ENCODE measurements at regions not wholly inside any gene's neighbourhood (a gene's known extent, or its start where the extent isn't known, plus 50 kb on each side); places are given as distances from the start of the nearest gene placed in this dataset.

DNA sequence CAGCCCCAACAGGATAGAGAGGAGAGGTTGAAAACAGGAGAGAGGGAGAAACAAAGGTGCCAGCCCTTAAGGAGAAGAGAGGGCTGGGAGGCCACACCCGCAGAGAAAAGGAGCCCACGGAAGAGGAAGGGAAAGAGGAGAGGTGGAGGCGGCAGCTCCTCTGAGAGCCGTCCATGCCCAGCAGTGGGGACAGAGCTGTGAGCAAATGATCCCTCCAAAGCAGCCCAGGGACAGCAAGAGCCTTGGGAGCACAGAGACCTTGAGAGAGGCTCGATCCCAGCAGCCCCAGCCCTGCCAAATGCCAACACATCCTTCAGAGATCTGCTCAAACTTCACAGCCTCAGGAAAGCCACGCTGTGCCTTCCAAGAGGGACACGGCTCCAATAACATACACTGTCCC is 66.7 kb upstream of the CORO2B start (continued):
- TF ChIP-seq, protein P1, sequence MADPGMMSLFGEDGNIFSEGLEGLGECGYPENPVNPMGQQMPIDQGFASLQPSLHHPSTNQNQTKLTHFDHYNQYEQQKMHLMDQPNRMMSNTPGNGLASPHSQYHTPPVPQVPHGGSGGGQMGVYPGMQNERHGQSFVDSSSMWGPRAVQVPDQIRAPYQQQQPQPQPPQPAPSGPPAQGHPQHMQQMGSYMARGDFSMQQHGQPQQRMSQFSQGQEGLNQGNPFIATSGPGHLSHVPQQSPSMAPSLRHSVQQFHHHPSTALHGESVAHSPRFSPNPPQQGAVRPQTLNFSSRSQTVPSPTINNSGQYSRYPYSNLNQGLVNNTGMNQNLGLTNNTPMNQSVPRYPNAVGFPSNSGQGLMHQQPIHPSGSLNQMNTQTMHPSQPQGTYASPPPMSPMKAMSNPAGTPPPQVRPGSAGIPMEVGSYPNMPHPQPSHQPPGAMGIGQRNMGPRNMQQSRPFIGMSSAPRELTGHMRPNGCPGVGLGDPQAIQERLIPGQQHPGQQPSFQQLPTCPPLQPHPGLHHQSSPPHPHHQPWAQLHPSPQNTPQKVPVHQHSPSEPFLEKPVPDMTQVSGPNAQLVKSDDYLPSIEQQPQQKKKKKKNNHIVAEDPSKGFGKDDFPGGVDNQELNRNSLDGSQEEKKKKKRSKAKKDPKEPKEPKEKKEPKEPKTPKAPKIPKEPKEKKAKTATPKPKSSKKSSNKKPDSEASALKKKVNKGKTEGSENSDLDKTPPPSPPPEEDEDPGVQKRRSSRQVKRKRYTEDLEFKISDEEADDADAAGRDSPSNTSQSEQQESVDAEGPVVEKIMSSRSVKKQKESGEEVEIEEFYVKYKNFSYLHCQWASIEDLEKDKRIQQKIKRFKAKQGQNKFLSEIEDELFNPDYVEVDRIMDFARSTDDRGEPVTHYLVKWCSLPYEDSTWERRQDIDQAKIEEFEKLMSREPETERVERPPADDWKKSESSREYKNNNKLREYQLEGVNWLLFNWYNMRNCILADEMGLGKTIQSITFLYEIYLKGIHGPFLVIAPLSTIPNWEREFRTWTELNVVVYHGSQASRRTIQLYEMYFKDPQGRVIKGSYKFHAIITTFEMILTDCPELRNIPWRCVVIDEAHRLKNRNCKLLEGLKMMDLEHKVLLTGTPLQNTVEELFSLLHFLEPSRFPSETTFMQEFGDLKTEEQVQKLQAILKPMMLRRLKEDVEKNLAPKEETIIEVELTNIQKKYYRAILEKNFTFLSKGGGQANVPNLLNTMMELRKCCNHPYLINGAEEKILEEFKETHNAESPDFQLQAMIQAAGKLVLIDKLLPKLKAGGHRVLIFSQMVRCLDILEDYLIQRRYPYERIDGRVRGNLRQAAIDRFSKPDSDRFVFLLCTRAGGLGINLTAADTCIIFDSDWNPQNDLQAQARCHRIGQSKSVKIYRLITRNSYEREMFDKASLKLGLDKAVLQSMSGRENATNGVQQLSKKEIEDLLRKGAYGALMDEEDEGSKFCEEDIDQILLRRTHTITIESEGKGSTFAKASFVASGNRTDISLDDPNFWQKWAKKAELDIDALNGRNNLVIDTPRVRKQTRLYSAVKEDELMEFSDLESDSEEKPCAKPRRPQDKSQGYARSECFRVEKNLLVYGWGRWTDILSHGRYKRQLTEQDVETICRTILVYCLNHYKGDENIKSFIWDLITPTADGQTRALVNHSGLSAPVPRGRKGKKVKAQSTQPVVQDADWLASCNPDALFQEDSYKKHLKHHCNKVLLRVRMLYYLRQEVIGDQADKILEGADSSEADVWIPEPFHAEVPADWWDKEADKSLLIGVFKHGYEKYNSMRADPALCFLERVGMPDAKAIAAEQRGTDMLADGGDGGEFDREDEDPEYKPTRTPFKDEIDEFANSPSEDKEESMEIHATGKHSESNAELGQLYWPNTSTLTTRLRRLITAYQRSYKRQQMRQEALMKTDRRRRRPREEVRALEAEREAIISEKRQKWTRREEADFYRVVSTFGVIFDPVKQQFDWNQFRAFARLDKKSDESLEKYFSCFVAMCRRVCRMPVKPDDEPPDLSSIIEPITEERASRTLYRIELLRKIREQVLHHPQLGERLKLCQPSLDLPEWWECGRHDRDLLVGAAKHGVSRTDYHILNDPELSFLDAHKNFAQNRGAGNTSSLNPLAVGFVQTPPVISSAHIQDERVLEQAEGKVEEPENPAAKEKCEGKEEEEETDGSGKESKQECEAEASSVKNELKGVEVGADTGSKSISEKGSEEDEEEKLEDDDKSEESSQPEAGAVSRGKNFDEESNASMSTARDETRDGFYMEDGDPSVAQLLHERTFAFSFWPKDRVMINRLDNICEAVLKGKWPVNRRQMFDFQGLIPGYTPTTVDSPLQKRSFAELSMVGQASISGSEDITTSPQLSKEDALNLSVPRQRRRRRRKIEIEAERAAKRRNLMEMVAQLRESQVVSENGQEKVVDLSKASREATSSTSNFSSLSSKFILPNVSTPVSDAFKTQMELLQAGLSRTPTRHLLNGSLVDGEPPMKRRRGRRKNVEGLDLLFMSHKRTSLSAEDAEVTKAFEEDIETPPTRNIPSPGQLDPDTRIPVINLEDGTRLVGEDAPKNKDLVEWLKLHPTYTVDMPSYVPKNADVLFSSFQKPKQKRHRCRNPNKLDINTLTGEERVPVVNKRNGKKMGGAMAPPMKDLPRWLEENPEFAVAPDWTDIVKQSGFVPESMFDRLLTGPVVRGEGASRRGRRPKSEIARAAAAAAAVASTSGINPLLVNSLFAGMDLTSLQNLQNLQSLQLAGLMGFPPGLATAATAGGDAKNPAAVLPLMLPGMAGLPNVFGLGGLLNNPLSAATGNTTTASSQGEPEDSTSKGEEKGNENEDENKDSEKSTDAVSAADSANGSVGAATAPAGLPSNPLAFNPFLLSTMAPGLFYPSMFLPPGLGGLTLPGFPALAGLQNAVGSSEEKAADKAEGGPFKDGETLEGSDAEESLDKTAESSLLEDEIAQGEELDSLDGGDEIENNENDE (IDR thresholded peaks at IDR 0.05; ENCODE audit: insufficient replicate concordance, low read length) = no peak
